ENCODE measurements at regions not wholly inside any gene's neighbourhood (a gene's known extent, or its start where the extent isn't known, plus 50 kb on each side); places are given as distances from the start of the nearest gene placed in this dataset.

DNA sequence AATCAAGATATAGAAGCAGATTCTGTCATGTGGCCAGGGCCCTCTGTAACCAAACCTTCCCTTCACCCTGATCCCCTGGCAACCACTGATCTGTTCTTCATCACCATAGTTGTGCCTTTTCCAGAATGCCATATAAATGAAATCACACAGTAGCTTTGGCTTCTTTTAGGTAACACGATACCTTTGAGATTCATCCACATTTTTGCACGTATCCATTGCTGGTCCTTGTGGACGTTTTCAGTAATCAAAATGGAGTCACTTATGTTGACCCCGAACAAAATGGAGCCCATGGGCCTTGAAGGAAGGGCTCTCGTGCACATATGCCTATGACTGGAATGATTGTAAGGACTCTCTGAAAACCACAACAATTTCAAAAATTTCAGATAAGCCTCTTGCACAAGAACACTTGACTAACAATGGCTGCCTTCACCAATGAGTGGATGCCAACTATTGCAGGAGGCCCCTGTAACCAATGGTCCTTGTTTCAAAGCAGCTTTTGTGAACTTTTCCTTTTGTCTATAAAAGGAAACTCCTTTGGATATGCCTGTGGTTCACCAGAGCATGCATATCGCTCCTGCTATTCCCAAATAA lies 84.3 kb upstream of the RALY start (continued):
- TF ChIP-seq, protein P1, sequence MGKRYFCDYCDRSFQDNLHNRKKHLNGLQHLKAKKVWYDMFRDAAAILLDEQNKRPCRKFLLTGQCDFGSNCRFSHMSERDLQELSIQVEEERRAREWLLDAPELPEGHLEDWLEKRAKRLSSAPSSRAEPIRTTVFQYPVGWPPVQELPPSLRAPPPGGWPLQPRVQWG (CRISPR knock-in tag; IDR thresholded peaks at IDR 0.05; ENCODE audit: borderline replicate concordance, low read depth) = no peak
- TF ChIP-seq RXRB (CRISPR knock-in tag; IDR thresholded peaks at IDR 0.05; ENCODE audit: borderline replicate concordance) (peak; percentile 65), KLF16 (CRISPR knock-in tag; IDR thresholded peaks at IDR 0.05) (peak in 1 of 2 experiments; percentile 43; a peak in 1 of 4 replicates), FOXJ3 (CRISPR knock-in tag; IDR thresholded peaks at IDR 0.05; ENCODE audit: borderline replicate concordance) (no peak; the same call in 1 of the 2 replicates), SRSF9 (IDR thresholded peaks at IDR 0.05; ENCODE audit: borderline replicate concordance, insufficient read depth, low read depth, low read length, poor library complexity, severe bottlenecking) (no peak), CEBPB (IDR thresholded peaks at IDR 0.05; ENCODE audit: borderline replicate concordance, low read depth, low read length) (peak; percentile 98), HMG20A (CRISPR knock-in tag; IDR thresholded peaks at IDR 0.05; ENCODE audit: borderline replicate concordance) (peak; percentile 90), HDAC2 (CRISPR knock-in tag; IDR thresholded peaks at IDR 0.05) (peak; percentile 69; the same call in 1 of the 2 replicates), ZNF12 (CRISPR knock-in tag; IDR thresholded peaks at IDR 0.05) (no peak), CREM (IDR thresholded peaks at IDR 0.05) (peak; percentile 63; the same call in 1 of the 2 replicates), CREM (CRISPR knock-in tag; IDR thresholded peaks at IDR 0.05) (no peak), FOXK1 (CRISPR knock-in tag; IDR thresholded peaks at IDR 0.05; ENCODE audit: borderline replicate concordance, low read depth) (0 out of 2 replicates have a peak, but pooled peaks have one; percentile 16), DMAP1 (CRISPR knock-in tag; IDR thresholded peaks at IDR 0.05) (0 out of 2 replicates have a peak, but pooled peaks have one; percentile 34), TRIM24 (CRISPR knock-in tag; IDR thresholded peaks at IDR 0.05) (peak; percentile 71; the same call in 1 of the 2 replicates), AKAP8 (CRISPR knock-in tag; IDR thresholded peaks at IDR 0.05) (no peak), TCF7 (IDR thresholded peaks at IDR 0.05; ENCODE audit: low read depth) (peak; percentile 83)
- TF ChIP-seq, protein P2, sequence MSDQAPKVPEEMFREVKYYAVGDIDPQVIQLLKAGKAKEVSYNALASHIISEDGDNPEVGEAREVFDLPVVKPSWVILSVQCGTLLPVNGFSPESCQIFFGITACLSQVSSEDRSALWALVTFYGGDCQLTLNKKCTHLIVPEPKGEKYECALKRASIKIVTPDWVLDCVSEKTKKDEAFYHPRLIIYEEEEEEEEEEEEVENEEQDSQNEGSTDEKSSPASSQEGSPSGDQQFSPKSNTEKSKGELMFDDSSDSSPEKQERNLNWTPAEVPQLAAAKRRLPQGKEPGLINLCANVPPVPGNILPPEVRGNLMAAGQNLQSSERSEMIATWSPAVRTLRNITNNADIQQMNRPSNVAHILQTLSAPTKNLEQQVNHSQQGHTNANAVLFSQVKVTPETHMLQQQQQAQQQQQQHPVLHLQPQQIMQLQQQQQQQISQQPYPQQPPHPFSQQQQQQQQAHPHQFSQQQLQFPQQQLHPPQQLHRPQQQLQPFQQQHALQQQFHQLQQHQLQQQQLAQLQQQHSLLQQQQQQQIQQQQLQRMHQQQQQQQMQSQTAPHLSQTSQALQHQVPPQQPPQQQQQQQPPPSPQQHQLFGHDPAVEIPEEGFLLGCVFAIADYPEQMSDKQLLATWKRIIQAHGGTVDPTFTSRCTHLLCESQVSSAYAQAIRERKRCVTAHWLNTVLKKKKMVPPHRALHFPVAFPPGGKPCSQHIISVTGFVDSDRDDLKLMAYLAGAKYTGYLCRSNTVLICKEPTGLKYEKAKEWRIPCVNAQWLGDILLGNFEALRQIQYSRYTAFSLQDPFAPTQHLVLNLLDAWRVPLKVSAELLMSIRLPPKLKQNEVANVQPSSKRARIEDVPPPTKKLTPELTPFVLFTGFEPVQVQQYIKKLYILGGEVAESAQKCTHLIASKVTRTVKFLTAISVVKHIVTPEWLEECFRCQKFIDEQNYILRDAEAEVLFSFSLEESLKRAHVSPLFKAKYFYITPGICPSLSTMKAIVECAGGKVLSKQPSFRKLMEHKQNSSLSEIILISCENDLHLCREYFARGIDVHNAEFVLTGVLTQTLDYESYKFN (CRISPR knock-in tag; conservative IDR thresholded peaks at IDR 0.05) = peak; percentile 38; the same call in 1 of the 2 replicates
- TF ChIP-seq, protein P3, sequence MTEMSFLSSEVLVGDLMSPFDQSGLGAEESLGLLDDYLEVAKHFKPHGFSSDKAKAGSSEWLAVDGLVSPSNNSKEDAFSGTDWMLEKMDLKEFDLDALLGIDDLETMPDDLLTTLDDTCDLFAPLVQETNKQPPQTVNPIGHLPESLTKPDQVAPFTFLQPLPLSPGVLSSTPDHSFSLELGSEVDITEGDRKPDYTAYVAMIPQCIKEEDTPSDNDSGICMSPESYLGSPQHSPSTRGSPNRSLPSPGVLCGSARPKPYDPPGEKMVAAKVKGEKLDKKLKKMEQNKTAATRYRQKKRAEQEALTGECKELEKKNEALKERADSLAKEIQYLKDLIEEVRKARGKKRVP (CRISPR knock-in tag; IDR thresholded peaks at IDR 0.05) = peak; percentile 65 to 90
- TF ChIP-seq, protein P4, sequence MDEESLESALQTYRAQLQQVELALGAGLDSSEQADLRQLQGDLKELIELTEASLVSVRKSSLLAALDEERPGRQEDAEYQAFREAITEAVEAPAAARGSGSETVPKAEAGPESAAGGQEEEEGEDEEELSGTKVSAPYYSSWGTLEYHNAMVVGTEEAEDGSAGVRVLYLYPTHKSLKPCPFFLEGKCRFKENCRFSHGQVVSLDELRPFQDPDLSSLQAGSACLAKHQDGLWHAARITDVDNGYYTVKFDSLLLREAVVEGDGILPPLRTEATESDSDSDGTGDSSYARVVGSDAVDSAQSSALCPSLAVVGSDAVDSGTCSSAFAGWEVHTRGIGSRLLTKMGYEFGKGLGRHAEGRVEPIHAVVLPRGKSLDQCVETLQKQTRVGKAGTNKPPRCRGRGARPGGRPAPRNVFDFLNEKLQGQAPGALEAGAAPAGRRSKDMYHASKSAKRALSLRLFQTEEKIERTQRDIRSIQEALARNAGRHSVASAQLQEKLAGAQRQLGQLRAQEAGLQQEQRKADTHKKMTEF (CRISPR knock-in tag; IDR thresholded peaks at IDR 0.05) = peak; percentile 76
- TF ChIP-seq, protein P5, sequence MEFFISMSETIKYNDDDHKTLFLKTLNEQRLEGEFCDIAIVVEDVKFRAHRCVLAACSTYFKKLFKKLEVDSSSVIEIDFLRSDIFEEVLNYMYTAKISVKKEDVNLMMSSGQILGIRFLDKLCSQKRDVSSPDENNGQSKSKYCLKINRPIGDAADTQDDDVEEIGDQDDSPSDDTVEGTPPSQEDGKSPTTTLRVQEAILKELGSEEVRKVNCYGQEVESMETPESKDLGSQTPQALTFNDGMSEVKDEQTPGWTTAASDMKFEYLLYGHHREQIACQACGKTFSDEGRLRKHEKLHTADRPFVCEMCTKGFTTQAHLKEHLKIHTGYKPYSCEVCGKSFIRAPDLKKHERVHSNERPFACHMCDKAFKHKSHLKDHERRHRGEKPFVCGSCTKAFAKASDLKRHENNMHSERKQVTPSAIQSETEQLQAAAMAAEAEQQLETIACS (CRISPR knock-in tag; IDR thresholded peaks at IDR 0.05) = no peak
- TF ChIP-seq, protein P6, sequence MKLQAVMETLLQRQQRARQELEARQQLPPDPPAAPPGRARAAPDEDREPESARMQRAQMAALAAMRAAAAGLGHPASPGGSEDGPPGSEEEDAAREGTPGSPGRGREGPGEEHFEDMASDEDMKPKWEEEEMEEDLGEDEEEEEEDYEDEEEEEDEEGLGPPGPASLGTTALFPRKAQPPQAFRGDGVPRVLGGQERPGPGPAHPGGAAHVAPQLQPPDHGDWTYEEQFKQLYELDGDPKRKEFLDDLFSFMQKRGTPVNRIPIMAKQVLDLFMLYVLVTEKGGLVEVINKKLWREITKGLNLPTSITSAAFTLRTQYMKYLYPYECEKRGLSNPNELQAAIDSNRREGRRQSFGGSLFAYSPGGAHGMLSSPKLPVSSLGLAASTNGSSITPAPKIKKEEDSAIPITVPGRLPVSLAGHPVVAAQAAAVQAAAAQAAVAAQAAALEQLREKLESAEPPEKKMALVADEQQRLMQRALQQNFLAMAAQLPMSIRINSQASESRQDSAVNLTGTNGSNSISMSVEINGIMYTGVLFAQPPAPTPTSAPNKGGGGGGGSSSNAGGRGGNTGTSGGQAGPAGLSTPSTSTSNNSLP (IDR thresholded peaks at IDR 0.05; ENCODE audit: low read depth, low read length) = 0 out of 2 replicates have a peak, but pooled peaks have one; percentile 13
